Hepatocyte (in vitro differentiated cells): ENCODE measurements at regions not wholly inside any gene's neighbourhood (a gene's known extent, or its start where the extent isn't known, plus 50 kb on each side); places are given as distances from the start of the nearest gene placed in this dataset.

Source experiments
- DNase-seq: peaks from one replicate; pipeline ENCODE4 v3.0.0-alpha.2; 2016; ENCODE audit warnings: low spot score
- H2AFZ ChIP-seq: fragments of 200-600 bp; sonication (generic); 2 replicates; pipeline ENCODE4 v1.6.0; 2016; ENCODE audit warnings: antibody characterized with exemption, mild to moderate bottlenecking
- H3K27ac ChIP-seq: fragments of 200-600 bp; sonication (generic); 2 replicates; pipeline ENCODE4 v1.5.1; 2016; ENCODE audit warnings: mild to moderate bottlenecking
- H3K27me3 ChIP-seq: fragments of 200-600 bp; sonication (generic); 2 replicates; pipeline ENCODE4 v1.6.1; 2016
- H3K36me3 ChIP-seq: fragments of 200-600 bp; sonication (generic); replicated peaks from 2 replicates; pipeline ENCODE4 v1.5.1; 2016; ENCODE audit warnings: low read depth; ENCODE audit not compliant: insufficient read depth
- H3K4me1 ChIP-seq: fragments of 200-600 bp; sonication (generic); 2 replicates; pipeline ENCODE4 v1.5.1; 2016; ENCODE audit warnings: mild to moderate bottlenecking, moderate library complexity; ENCODE audit not compliant: insufficient read depth
- H3K4me2 ChIP-seq: fragments of 200-600 bp; sonication (generic); 2 replicates; pipeline ENCODE4 v1.6.0; 2016
- H3K4me3 ChIP-seq: fragments of 200-600 bp; sonication (generic); 2 replicates; pipeline ENCODE4 v1.5.1; 2016; ENCODE audit warnings: mild to moderate bottlenecking
- H3K79me2 ChIP-seq: fragments of 200-600 bp; sonication (generic); 2 replicates; pipeline ENCODE4 v1.6.0; 2017; ENCODE audit warnings: mild to moderate bottlenecking
- H3K9me2 ChIP-seq: fragments of 200-600 bp; sonication (generic); replicated peaks from 2 replicates; pipeline ENCODE4 v1.6.0; 2017; ENCODE audit warnings: mild to moderate bottlenecking; ENCODE audit not compliant: insufficient read depth
- H3K9me3 ChIP-seq: fragments of 200-600 bp; sonication (generic); 2 replicates; pipeline ENCODE4 v1.5.1; 2016; ENCODE audit warnings: low read depth, mild to moderate bottlenecking
- H4K20me1 ChIP-seq: fragments of 200-600 bp; sonication (generic); 2 replicates; pipeline ENCODE4 v1.6.0; 2016; ENCODE audit warnings: mild to moderate bottlenecking; ENCODE audit not compliant: insufficient read depth, poor library complexity, severe bottlenecking
- EZH2 ChIP-seq: fragments of 200-600 bp; sonication (generic); IDR thresholded peaks from 2 replicates; pipeline ENCODE4 v1.6.1; 2016; ENCODE audit warnings: antibody characterized with exemption, mild to moderate bottlenecking, borderline replicate concordance
- EZH2phosphoT487 ChIP-seq: fragments of 200-600 bp; sonication (generic); IDR thresholded peaks from one replicate; pipeline ENCODE4 v1.6.1; 2018; ENCODE audit warnings: antibody characterized with exemption, mild to moderate bottlenecking, low read depth, moderate library complexity; ENCODE audit not compliant: unreplicated experiment, severe bottlenecking
- WGBS: methylation state at CpG from one replicate; pipeline ENCODE4 v1.1.6; 2016; ENCODE audit warnings: low lambda C conversion rate; ENCODE audit errors: missing lambda C conversion rate; 5-methylcytosine and 5-hydroxymethylcytosine counted together
- TF ChIP-seq, protein P1 (sequence below): fragments of 200-600 bp; sonication (generic); IDR thresholded peaks from 2 replicates; pipeline ENCODE4 v1.5.1; 2016; ENCODE audit warnings: antibody characterized with exemption, mild to moderate bottlenecking; ENCODE audit not compliant: poor library complexity

DNA sequence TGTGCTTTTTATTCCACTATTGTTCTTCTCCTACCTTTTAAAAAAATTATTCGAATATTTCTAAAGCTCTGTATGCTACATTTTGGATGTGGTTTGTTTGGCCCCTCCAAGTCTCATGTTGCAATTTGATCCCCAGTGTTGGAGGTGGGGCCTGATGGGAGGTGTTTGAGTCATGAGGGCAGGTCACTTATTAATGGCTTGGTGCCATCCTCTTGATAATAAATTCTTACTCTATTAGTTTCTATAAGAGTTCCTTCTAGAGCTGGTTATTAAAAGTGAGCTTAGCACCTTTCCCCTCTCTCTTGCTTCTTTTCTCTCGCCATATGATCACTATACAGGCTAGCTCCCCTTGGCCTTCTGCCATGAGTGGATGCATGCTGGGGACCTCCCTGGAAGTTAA lies 445.6 kb upstream of the PDE3A start:
- no peak for DNase-seq
- H3K4me1 ChIP-seq: no peaks in the 10 kb centered on the region
- 92% methylated on average over 2 of the region's 2 CpGs for WGBS

DNA sequence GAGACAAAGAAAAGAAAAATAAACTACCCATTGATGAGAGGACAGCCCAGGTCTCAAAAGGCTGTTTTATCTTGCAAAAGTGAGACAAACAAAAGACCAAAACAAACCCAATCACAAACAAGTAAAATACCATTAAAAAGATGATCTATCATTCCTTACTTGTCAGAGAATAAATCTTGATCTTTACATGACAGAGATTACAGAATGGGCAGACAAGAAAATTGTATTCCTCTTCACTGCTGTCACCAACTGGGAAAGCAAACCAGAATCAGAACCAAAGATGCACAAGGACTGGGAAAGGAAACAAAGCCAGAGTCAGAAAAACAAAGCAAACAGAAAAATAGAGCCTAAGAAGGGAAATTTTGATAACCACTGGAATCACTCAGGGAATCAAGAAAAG lies 444.0 kb upstream of the PDE3A start:
- TF ChIP-seq EZH2: no peak
- TF ChIP-seq EZH2phosphoT487: no peak
- TF ChIP-seq, protein P1, sequence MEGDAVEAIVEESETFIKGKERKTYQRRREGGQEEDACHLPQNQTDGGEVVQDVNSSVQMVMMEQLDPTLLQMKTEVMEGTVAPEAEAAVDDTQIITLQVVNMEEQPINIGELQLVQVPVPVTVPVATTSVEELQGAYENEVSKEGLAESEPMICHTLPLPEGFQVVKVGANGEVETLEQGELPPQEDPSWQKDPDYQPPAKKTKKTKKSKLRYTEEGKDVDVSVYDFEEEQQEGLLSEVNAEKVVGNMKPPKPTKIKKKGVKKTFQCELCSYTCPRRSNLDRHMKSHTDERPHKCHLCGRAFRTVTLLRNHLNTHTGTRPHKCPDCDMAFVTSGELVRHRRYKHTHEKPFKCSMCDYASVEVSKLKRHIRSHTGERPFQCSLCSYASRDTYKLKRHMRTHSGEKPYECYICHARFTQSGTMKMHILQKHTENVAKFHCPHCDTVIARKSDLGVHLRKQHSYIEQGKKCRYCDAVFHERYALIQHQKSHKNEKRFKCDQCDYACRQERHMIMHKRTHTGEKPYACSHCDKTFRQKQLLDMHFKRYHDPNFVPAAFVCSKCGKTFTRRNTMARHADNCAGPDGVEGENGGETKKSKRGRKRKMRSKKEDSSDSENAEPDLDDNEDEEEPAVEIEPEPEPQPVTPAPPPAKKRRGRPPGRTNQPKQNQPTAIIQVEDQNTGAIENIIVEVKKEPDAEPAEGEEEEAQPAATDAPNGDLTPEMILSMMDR: no peak
- no peaks in the 10 kb centered on the region for H3K79me2 ChIP-seq
- H3K4me1 ChIP-seq: no peaks in the 10 kb centered on the region
- H3K27me3 ChIP-seq: no peaks in the 10 kb centered on the region
- DNase-seq: no peak
- no peaks in the 10 kb centered on the region for H3K9me2 ChIP-seq
- no peaks in the 10 kb centered on the region for H3K36me3 ChIP-seq
- no peaks in the 10 kb centered on the region for H4K20me1 ChIP-seq
- H3K9me3 ChIP-seq: no peaks in the 10 kb centered on the region
- H3K27ac ChIP-seq: no peak overlapping the region
- H3K4me2 ChIP-seq: no peak overlapping the region
- H3K4me3 ChIP-seq: no peak overlapping the region
- no peak overlapping the region for H2AFZ ChIP-seq

More for the DNA sequence above, 445.6 kb upstream of the PDE3A start:
- H3K36me3 ChIP-seq: no peaks in the 10 kb centered on the region
- H3K27ac ChIP-seq: no peak overlapping the region
- no peak overlapping the region for H3K4me2 ChIP-seq
- H3K79me2 ChIP-seq: no peaks in the 10 kb centered on the region
- no peaks in the 10 kb centered on the region for H3K27me3 ChIP-seq
- TF ChIP-seq EZH2: no peak
- TF ChIP-seq EZH2phosphoT487: no peak
- TF ChIP-seq, protein P1: no peak
- no peak overlapping the region for H3K4me3 ChIP-seq
- no peaks in the 10 kb centered on the region for H3K9me3 ChIP-seq
- H4K20me1 ChIP-seq: no peaks in the 10 kb centered on the region
- H3K9me2 ChIP-seq: no peaks in the 10 kb centered on the region
- no peak overlapping the region for H2AFZ ChIP-seq

GRCh38 chr12:19925841-19926240 lies 442.5 kb upstream of the PDE3A start:
- no peak for DNase-seq
- Histone ChIP-seq H3K9me3 (no peaks in the 10 kb centered on the region), H4K20me1 (no peaks in the 10 kb centered on the region), H3K9me2 (no peaks in the 10 kb centered on the region), H3K27me3 (no peaks in the 10 kb centered on the region), H3K4me1 (no peaks in the 10 kb centered on the region), H3K4me2 (no peak overlapping the region), H3K79me2 (no peaks in the 10 kb centered on the region), H2AFZ (no peak overlapping the region), H3K4me3 (no peak overlapping the region), H3K27ac (no peak overlapping the region), H3K36me3 (no peaks in the 10 kb centered on the region)
- 98% methylated on average over 2 of the region's 2 CpGs for WGBS
- TF ChIP-seq, protein P1: no peak
- TF ChIP-seq EZH2phosphoT487 (no peak), EZH2 (no peak)

GRCh38 chr12:19926266-19926665 lies 442.1 kb upstream of the PDE3A start:
- no peak for DNase-seq
- Histone ChIP-seq H3K9me3 (no peaks in the 10 kb centered on the region), H3K4me1 (no peaks in the 10 kb centered on the region), H3K4me3 (no peak overlapping the region), H3K36me3 (no peaks in the 10 kb centered on the region), H3K27me3 (no peaks in the 10 kb centered on the region), H3K9me2 (no peaks in the 10 kb centered on the region), H3K27ac (no peak overlapping the region), H4K20me1 (no peaks in the 10 kb centered on the region), H2AFZ (no peak overlapping the region), H3K79me2 (no peaks in the 10 kb centered on the region), H3K4me2 (no peak overlapping the region)
- 94% methylated on average over 1 of the region's 1 CpG for WGBS
- TF ChIP-seq EZH2 (no peak), EZH2phosphoT487 (no peak)
- TF ChIP-seq, protein P1: no peak
